HFFc6 (cell line): ENCODE measurements at regions not wholly inside any gene's neighbourhood (a gene's known extent, or its start where the extent isn't known, plus 50 kb on each side); places are given as distances from the start of the nearest gene placed in this dataset.
A peak's percentile ranks its signal among the peaks of the same experiment; 100 is the strongest.
"Not testable (repeated sequence)": the region's sequence is repeated elsewhere in the genome, so short reads cannot be mapped to it uniquely, and the experiment has no call there.

ENCODE experiments used
- DNase-seq: peaks from one replicate; pipeline ENCODE4 v3.0.0-alpha.2; 2018
- H3K27ac Mint-ChIP-seq: 2 replicates; pipeline ENCODE4 v1.8.0; 2020; ENCODE audit warnings: mild to moderate bottlenecking, mixed read lengths
- H3K27me3 Mint-ChIP-seq: 2 replicates; pipeline ENCODE4 v1.8.0; 2021; ENCODE audit warnings: mild to moderate bottlenecking, moderate library complexity, mixed read lengths; ENCODE audit not compliant: insufficient read depth
- H3K36me3 Mint-ChIP-seq: 2 replicates; pipeline ENCODE4 v1.8.0; 2021; ENCODE audit warnings: low read depth, mixed read lengths
- H3K4me1 Mint-ChIP-seq: 2 replicates; pipeline ENCODE4 v1.8.0; 2020; ENCODE audit warnings: low read depth, mixed read lengths
- H3K4me3 Mint-ChIP-seq: 2 replicates; pipeline ENCODE4 v1.8.0; 2020; ENCODE audit warnings: mild to moderate bottlenecking, moderate library complexity, mixed read lengths
- H3K9me3 Mint-ChIP-seq: 2 replicates; pipeline ENCODE4 v1.8.0; 2020; ENCODE audit warnings: mild to moderate bottlenecking, mixed read lengths
- TF ChIP-seq, protein P1 (sequence below): fragments of 200-600 bp; sonication (generic); IDR thresholded peaks from 2 replicates; pipeline ENCODE4 v1.5.0; 2021; ENCODE audit warnings: antibody characterized with exemption, mild to moderate bottlenecking

DNA sequence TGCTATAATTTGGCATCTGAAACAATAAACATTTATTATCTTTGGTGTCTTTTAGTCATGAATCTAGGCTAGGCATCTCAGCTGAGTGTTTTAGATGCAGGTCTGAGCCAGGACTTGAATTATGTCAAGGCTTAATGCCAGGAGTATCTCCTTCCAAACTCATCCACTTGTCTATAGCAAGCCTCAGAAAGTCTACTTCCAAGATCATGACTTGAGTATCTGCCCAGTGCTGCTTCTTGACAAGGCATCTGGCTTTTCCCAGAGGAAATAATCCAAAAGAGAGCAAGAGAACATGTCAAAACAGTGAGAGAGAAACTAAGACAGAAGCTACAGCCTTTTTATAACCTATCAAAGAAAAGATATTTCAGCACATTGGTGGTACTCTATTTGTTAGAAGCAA, 1052.1 kb upstream of the PCDH10 start:
- Mint-ChIP-seq H3K27ac (no peak overlapping the region), H3K27me3 (no peaks in the 10 kb centered on the region; the same call in 1 of the 2 replicates), H3K36me3 (no peaks in the 10 kb centered on the region), H3K4me3 (no peak overlapping the region), H3K4me1 (peaks cover 13% of the 10 kb centered on the region; the same call in 1 of the 2 replicates), H3K9me3 (no peaks in the 10 kb centered on the region; the same call in 1 of the 2 replicates)
- TF ChIP-seq, protein P1, sequence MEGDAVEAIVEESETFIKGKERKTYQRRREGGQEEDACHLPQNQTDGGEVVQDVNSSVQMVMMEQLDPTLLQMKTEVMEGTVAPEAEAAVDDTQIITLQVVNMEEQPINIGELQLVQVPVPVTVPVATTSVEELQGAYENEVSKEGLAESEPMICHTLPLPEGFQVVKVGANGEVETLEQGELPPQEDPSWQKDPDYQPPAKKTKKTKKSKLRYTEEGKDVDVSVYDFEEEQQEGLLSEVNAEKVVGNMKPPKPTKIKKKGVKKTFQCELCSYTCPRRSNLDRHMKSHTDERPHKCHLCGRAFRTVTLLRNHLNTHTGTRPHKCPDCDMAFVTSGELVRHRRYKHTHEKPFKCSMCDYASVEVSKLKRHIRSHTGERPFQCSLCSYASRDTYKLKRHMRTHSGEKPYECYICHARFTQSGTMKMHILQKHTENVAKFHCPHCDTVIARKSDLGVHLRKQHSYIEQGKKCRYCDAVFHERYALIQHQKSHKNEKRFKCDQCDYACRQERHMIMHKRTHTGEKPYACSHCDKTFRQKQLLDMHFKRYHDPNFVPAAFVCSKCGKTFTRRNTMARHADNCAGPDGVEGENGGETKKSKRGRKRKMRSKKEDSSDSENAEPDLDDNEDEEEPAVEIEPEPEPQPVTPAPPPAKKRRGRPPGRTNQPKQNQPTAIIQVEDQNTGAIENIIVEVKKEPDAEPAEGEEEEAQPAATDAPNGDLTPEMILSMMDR: no peak
- no peak for DNase-seq

GRCh38 chr4:132101526-132101925, 1047.6 kb upstream of the PCDH10 start:
- TF ChIP-seq, protein P1: no peak
- Mint-ChIP-seq H3K9me3 (no peaks in the 10 kb centered on the region; the same call in 1 of the 2 replicates), H3K4me1 (peaks cover 18% of the 10 kb centered on the region; the same call in 1 of the 2 replicates), H3K36me3 (no peaks in the 10 kb centered on the region), H3K27ac (peak overlapping the region; percentile 64; the same call in 1 of the 2 replicates), H3K27me3 (no peaks in the 10 kb centered on the region), H3K4me3 (peak overlapping the region; percentile 2; the same call in 1 of the 2 replicates)
- DNase-seq: peak; percentile 66

DNA sequence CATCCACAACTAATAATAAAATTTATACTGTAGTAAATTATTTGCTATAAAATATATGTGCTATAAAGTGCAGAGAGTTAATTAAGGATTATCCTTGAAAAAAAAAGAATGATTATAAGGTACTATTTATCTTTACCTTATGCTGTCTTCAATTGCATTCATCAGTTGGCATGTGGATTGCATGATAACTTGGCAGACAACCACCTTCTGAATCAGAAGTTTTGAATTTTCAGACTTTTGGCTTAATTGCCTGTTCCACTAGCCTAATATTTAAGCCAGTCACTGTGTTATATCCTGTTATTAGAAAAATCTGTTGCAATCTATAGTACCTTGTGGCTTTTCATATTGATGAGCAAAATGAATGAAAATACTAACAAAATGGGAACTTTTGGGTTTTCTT, 1040.3 kb upstream of the PCDH10 start:
- no peak overlapping the region for H3K27ac Mint-ChIP-seq
- TF ChIP-seq, protein P1: no peak

DNA sequence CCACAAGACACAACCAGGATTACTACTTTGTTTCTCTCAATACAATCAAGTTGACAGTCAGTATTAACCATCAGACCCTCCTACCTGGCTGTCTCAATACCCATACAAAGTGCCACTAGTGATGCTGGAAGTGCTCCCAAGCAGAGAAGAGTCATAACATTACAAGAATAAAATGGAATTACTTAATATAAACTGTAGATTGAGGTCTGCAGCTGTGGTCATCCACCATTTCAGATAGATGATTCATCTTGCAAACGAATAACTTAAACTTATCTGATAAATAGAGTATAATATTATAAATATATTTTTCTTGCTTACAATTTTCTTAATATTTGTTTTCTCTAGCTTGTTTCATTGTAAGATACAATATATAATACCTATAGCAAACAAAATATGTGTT, 1034.2 kb upstream of the PCDH10 start:
- H3K4me1 Mint-ChIP-seq: no peaks in the 10 kb centered on the region; the same call in 1 of the 2 replicates
- H3K4me3 Mint-ChIP-seq: no peak overlapping the region
- no peaks in the 10 kb centered on the region for H3K9me3 Mint-ChIP-seq
- no peaks in the 10 kb centered on the region; the same call in 1 of the 2 replicates for H3K36me3 Mint-ChIP-seq
- TF ChIP-seq, protein P1: no peak
- no peak for DNase-seq
- peaks cover 3% of the 10 kb centered on the region; the same call in 1 of the 2 replicates for H3K27me3 Mint-ChIP-seq
- H3K27ac Mint-ChIP-seq: no peak overlapping the region

More for the DNA sequence above, 1040.3 kb upstream of the PCDH10 start:
- DNase-seq: peak; percentile 35
- no peak overlapping the region for H3K4me3 Mint-ChIP-seq
- no peaks in the 10 kb centered on the region; the same call in 1 of the 2 replicates for H3K9me3 Mint-ChIP-seq
- no peaks in the 10 kb centered on the region; the same call in 1 of the 2 replicates for H3K4me1 Mint-ChIP-seq
- no peaks in the 10 kb centered on the region; the same call in 1 of the 2 replicates for H3K36me3 Mint-ChIP-seq
- no peaks in the 10 kb centered on the region; the same call in 1 of the 2 replicates for H3K27me3 Mint-ChIP-seq

DNA sequence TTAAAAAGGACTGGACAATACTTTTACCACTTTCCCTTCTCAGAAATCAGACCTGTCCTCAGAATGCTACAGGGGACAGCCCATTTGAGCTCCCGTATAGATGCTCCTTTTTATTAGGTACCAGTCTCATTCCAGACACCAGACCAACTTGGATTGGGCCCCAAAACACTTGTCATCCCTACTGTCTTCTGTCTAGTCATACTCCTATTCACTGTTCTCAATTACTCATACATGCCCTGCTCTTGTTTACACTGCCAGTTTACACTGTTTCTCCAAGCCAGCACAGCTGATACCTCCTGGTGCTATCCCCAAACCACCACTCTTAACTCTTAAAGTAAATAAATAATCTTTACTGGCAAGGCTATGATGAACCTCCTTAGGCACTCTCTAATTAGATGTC, 1026.4 kb upstream of the PCDH10 start:
- Mint-ChIP-seq H3K4me3 (peak overlapping the region; percentile 6; the same call in 1 of the 2 replicates), H3K4me1 (peaks cover 13% of the 10 kb centered on the region; the same call in 1 of the 2 replicates), H3K27ac (peak overlapping the region; percentile 27; the same call in 1 of the 2 replicates)
- not testable (repeated sequence) for H3K36me3 Mint-ChIP-seq, H3K9me3 Mint-ChIP-seq, H3K27me3 Mint-ChIP-seq
- DNase-seq: peak; percentile 51

DNA sequence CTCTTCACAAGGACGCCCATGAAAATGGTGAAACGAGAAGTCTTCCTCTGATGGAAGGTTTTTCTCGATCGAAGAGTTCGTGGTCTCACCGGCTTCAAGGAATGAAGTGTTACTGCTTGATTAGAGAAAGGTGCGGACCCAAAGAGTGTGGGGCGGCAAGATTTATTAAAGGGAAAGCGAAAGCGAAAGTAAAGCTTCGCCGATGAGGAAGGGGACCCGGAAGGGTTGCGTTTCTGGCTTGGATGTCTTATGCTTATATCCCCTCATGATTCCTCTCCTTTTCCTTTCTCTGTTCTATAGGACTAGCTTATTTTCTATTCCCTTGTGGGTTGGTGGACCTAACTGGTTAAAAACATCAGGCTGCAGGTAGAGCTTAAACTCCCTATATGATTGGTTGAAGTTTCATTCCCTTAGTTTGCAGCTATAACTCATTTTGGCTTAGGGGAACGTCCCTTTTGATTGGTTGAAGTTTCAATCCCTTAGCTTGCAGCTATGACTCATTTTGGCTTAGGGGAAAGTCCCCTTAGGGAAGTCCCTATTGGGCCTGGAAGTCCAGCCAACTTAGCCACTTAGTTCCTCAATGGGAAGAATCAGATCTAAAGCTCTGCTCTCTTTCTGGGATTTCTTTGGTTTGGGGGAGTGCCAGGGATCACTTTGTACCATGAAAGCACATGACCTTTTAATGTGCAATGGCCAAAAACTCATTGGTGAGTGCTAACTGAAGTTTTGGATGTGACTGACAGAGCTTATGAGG, 1025.0 kb upstream of the PCDH10 start:
- TF ChIP-seq, protein P1: no peak
- DNase-seq: peak; percentile 42
- no peaks in the 10 kb centered on the region for H3K36me3 Mint-ChIP-seq
- H3K27me3 Mint-ChIP-seq: no peaks in the 10 kb centered on the region; the same call in none of the 2 replicates
- H3K4me1 Mint-ChIP-seq: peaks cover 13% of the 10 kb centered on the region; the same call in 1 of the 2 replicates
- H3K27ac Mint-ChIP-seq: peak overlapping the region; percentile 77; the same call in 1 of the 2 replicates
- peak overlapping the region; percentile 82 for H3K4me3 Mint-ChIP-seq
- H3K9me3 Mint-ChIP-seq: no peaks in the 10 kb centered on the region
